HG02759 (cell line): ENCODE measurements at regions not wholly inside any gene's neighbourhood (a gene's known extent, or its start where the extent isn't known, plus 50 kb on each side); places are given as distances from the start of the nearest gene placed in this dataset.

Source experiments
- ATAC-seq: cut with Tn5 transposase; IDR thresholded peaks from one replicate; pipeline ENCODE4 v1.9.1; 2021; ENCODE audit warnings: mild to moderate bottlenecking, moderate library complexity; ENCODE audit not compliant: unreplicated experiment

DNA sequence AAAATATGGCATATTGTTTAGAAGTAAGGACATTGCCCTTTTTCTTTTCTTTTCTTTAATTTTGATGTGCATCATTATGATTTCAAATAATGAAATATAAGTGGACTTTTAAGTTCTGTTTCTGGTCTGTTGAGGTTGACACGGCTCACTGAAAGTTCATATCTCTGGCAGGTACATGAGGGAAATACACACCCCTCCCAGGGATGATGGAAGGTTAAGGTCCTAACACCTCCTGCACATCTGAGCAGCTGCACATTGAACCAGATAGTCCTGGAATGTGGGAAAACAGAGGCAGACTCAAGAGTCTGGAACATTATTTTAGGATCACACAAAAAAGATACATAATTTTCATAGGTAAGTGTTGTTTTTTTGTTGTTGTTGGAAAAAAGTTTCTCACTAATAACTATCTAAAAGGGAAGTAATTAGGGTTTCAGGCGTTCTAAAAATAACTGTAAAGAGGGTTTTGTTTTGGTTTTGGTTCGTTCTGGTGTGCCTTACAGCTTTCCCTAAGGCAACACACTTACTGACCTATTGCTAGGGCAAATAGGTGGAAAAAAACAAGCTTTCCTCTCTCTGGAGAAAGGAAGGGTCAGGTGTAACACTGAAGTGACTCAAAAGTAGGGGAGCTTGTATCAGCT is 201.2 kb upstream of the PRKCQ start:
- ATAC-seq = no peak

DNA sequence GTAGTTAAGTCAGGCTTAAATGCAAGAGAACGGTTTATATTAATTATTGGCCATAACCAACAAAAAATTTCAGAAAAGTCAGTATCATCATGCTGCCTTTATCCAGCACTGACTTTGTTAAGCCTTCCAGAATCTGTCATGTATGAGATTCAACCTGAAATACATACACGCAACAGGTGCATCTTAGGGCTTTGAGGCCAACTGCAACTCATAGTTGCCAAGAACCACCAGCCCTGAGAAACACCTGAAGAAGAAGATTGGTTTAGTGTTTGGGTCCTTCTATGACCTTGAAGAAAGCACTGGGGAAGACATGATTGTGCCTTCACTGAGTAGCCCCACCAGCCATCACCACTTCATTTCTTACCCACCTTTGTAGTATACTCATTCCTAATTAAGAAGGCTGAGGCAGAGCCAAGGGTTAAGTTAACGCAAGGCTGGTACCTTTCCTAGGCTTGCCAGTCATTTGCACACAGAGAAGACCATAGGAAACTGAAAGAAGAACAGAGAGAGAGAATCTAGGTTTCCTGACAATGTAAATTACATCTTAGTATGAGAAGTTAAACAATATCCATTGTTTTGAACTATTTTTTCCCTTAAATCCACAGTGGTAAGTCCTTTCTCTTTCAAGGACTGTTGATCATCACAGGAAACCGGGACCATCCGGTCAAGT is 200.1 kb upstream of the PRKCQ start:
- no peak for ATAC-seq

DNA sequence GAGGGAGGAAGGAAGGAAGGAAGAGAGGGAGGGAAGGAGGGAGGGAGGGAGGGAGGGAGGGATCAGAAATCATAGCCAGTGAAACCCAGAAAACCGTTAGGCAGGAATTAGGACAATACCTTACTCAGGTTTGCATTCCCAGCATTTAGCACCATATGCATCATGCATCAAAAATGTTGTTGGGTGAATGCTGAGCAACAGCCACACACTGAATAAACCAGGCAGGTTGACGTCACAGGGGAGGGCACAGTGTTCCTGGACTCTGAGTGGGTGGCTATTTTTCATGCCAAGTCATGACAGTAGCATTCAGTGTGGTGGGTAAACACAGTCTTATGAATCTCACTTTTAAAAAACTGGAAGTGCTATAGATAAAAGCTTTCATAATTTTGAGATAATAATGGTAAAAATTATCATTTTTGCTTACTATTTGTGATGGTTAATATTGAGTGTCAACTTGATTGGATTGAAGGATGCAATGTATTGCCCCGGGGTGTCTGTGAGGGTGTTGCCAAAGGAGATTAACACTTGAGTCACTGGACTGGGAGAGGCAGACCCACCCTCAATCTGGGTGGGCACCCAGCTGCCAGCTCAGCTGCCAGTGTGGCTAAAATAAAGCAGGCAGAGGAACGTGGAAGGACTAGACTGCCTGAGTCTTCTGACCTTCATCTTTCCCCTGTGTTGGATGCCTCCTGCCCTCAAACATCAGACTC is 199.1 kb upstream of the PRKCQ start:
- ATAC-seq = no peak

DNA sequence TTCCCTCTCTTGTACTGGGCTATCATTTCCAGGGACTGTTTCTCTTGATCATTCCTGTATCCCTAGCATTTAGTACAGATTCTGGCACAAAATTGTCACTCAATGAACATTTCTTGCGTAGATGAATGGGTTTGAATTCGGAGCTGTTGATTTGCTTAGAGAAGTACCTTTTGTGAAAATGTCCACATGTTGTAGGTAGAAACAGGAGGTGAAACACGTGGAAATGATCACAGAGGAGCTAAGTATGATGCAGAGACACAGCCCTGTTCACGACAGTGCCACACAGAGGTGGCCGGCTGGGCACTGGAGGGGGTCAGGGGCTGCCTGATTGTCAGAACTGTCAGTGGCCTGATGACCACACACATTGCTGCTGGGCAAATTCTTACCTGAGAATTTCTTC is 196.1 kb upstream of the PRKCQ start:
- ATAC-seq = no peak

DNA sequence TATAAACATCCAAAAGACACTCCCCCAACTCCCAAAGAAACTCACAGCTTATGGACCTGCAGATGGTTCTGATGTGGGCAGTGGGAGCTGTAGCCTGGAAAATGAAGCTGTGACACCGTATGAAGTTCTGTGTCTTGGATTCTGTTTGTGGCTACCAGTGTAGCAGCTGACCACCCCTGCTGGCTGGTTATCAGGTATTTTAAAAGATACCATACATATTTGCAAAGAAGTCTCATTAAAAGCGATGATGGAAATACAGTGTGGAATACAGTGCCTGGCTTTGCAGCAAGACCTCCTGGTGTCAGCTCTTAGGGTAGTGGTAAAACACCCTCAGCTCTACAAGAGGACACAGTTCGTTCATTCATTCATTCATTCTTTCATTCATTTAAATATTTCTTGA is 194.3 kb upstream of the PRKCQ start:
- ATAC-seq = no peak

DNA sequence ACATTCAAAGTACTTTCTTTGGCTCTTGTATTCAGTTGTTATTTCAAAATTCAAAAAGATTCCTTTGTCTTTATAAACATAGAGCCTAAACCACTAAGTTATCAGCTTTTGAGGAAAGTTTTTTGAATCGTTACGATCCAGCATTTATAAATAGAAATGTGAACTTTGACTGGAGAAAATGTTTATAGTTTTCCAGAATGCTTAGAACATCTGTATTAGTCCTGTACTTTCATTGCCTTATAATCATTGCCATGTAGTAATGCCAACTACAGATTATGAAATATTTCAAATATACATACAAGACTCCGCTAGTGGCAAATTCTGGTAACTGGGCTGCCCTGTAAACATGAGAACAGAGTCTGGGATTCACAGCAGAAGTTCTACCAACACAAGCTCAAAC is 191.3 kb upstream of the PRKCQ start:
- no peak for ATAC-seq

DNA sequence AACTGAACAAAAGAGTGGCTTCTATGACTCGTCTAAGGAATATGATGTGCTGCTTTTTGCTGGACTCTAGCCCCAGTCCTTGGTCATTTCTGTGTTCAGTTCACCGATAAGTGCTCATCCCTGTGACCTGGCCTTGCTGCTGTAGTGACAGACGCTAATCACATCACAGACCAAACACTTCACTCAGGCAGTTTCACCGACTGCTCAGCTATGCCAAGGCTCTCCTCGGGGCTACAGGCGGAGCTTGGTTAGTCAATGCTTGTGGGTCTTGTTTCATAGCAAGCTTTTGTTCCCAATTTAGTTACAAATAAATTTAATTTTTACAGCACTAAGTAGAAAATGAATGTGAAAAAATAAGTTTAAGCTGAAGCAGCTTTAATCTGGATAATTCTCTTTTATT is 190.8 kb upstream of the PRKCQ start:
- ATAC-seq = no peak

DNA sequence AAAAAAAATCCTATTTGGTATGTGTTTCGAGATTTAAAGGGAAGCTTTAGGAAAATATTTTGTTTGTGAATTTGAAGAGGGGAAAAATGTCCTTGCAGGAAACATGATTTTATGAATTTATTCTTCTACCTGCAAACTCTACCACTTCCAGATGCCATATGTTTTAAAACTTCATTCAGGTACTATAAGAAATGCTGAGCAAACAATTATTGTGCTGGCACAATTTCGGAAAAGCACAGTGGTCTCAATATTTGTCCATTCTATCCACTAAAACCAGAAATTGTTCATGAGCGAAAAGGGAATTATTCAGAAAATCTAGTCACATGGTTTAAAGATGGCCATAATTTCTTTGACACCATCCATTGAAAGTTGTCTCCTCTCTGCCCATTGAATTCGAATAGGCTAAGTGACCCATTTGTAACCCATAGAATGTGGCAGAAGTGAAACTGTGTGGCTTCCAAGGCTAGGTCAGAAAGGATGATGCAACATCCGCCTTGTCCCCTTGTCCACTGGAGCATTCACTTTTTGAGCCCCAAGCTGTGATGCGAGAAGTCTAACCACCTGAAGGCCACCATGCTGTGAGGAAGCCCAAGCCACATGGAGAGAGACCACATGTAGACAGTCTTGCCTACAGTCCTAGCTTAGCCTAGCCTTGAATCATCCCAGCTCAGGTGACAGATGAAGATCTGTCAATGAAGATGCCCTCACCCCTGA is 189.8 kb upstream of the PRKCQ start:
- no peak for ATAC-seq

DNA sequence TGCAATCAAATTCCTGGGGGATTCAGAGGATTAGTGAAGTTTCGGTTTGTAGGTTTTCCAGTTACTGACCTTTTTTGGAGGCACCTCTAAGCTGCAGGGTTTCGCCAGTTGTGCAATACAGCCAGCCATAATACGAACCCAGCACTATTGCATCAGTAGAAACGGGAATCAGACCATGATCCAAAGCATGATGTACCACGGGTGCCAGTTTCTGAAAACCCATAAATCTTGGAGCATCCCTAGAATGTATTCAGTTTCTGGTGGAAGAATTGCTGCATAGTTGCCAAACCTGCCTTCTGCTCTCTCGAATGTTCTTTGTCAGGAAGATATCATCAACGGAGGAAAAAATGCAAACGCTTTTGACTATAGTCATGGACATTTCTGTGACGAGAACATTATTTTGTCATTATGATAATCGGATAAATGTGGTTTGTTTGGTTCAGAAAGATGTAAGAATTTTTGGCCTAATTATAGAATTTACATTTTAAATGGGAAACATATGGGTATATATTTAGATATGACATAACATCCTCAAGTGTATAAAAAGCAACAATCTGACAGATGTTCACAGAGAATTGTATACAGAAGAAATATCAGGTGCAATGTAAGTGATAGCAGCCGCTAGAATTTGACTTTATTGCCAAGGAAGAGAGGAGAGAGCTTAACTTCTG is 186.2 kb upstream of the PRKCQ start:
- ATAC-seq = no peak

DNA sequence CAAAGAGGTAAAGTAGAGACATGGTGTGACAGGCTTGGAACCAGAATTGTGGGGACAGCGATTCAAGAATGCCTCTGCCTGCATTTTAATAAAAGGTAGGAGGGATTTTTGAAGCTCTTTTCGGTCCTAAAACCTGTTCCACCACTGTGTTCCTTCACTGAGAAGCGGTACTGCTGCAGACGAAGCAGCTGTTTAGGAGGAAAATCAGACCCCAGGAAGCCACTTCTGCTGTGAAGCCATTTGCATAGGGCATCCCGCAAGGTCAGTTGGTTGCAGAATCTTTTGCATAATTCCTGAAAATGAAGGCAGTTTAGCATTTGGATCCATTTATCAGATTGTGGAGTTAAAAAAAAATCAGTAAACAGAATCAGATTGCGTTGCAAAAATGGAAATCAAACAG is 183.3 kb upstream of the PRKCQ start:
- ATAC-seq = no peak

DNA sequence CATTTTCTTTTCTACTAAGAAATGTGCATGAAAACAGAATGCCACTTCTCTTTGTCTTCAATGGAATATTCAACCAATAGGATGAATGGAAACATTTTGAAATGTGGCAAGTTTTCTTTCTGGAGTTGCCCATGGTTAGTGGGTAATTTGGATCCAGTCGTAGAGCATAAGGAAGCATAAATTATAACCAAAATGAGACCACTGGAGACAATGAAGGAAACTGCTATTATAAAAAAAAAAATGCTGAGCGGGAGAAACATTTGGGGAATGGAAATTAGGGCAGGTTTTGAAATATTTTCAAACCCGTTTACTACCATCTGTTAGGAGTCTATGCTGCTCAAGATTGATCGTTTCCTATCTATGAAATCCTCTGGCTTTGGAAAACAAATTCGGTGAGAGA is 182.9 kb upstream of the PRKCQ start:
- no peak for ATAC-seq

DNA sequence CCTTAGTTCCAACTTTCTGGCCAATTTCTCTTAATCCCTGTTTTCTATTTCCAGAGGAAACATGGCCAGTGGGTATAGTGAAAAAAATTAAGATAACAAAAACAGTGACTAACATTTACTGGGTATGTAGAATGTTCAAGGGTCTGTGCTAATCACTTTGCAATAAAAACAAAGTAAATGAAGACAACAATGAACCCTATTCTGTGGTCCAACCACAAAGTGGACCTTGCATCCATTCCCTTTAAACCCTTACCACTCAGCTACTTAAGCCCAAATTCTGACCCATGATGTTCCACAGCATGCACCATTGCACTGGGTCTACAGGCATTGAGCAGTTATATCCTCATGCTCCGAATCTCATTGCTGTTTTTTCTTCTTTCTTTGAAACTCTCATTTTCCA is 179.9 kb upstream of the PRKCQ start:
- ATAC-seq = no peak

DNA sequence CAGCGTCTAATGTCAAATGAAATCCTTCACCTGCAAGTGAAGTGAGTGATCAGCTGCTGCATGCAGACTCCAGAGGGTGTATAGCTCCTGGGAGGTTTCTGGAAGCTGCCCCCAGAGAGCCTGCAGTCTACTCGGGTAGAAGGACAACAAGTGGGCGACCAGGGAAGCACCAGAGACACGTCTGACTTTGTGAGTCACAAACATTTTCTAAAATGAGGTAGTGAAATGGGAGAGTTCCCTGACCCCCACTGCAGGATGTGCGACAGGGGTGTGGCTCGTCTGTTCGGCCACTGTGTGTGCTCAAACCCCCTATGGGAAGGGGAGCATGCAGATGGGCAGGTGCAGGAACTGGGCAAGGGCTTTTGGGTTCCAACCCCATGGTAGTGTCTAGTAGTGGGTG is 177.1 kb upstream of the PRKCQ start:
- ATAC-seq = no peak

DNA sequence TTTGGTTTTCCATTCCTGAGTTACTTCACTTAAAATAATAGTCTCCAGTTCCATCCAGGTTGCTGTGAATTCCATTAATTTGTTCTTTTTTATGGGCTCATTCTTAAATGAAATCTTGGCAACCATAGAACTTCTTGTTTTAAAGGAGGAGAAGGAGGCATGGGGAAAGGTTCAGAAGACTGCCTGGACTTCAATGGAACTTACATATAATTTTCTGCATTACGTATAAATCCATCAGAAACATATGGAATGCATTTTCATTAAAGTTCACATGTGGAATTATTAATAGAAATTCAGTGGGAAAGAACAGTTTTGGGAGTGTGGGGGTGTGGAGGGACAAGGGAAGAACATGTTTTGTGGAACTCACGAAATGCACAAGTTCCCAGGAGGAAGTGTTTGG is 176.6 kb upstream of the PRKCQ start:
- no peak for ATAC-seq

DNA sequence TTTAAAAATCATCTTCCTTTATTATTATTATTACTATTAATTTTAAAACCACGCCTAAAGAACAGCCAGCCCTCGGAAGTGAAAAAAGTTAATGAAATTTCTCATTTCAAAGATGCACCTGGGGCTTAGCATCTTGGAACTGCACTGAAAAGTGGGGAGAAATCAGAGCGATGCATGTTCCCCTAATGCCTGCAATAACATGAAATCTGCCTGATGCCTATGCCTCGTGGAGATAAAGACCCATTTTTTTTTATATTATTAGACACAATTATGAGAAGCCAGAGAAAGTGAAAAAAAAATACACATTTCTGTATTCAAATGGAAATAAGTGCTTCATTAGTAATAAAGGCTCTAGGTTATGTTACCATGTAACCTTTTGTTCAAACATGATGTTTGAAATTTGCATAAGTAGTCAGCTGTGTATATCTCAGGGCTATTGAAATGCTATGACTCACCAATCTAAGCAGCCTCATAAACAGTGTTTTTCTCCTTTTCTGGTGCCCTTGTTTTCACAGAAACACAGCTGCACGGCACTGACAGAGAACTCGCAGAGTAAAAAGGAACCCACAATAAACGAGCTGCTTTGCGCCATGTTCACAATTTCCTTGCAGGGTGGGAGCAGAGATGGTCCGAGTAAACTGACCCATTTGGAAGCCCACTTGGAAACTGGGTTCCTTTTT is 175.8 kb upstream of the PRKCQ start:
- no peak for ATAC-seq

DNA sequence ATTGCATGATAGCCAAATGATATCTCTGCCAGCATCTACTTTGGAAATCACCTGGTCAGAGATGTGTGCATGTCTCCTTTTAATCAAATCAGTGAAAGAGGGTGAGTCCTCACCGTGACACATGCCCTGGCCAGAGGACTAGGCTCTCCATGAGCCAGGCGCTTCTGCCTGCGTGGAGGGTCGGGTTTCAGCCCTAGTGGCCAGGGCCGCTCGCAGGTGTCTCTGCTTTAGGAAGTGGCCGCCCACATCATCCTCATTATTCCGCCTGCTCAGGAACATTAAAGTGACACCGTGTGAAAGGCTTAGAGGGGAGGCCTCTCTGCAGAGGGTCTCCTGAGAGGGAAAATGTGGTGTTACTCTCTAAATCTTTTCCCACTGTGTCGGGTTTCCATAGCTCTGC is 173.6 kb upstream of the PRKCQ start:
- no peak for ATAC-seq

DNA sequence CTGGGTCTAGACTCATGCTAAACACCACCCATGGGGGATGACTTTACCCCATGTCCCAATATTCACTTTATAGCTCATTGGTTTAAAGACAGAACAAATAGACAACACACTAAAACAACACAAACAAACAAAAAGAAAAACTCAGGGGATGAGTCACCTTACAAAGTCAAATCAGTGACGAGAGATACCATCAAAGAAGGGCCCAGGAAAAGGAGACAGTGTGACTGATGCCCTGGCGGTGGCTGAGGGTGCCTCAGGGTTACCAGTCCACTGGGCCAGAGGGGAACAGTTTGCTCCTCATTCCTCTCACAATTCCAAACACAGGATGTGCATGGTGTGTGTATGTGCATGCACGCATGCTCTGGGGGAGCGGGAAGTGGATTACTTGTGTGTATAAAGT is 171.3 kb upstream of the PRKCQ start:
- ATAC-seq = no peak

DNA sequence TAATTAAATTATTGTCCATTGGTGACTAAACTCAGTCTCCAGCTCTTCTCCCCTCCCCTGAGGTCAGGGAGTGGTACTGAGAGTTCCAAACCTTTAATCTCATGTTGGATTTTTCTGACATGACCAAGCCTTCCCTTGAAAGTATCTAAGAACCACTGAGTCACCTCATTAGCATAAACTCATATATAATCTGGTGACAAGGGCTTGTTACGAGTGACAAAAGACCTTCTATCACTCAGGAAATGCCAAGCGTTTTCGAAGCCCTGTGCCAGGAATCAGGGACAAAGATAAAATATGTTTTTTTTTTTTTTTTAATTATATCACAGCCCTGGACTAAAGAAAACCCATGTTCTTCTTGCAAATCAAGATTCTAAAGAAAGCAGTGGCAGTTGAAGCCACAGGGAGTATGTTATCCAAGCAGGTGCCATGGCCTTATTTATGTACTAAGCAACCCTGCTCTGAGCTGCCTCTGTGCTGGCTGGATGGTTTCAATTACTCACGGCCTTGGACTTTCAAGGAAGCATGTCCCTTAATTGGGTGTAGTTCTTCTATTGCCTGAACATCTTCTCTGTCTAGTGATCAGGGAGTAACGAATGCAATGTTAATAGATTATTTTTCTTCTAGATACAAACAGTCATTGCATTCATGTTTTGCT is 169.0 kb upstream of the PRKCQ start:
- ATAC-seq = no peak

DNA sequence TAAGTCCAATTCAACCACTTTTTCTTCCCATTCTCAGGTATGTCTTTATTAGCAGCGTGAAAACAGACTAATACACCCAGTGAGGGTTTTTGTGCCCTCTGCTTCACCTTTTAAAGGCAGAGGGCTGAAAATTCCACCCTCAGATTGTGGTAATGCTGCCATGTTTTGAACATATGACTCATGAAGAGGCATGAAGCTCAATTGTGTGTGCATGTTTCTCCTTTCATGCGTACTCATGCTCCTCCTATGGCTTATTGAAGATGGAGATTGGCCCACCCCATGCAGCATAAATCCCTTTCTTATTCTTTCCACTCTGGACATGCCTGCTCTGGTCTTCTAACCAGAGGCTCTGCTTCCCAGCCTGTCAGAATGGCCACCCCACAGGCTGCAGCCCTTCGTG is 168.0 kb upstream of the PRKCQ start:
- ATAC-seq = no peak

DNA sequence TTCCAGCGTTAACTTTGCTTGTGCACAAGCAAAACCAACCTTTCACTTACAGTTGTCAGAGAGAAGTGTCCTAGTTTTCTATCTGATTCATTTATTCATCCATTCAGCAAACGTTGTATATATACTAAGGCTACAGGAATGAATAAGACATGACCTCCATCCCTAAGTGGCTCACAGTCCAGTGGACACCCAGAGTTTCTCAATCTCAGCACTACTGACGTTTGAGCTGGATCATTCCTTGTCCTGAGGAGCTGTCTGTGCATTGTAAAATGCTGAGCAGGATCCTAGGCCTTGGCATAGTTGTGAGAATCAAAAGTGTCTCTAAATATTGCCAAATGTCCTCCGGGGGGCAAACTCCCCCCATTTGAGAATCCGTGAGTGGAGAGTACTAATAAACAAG is 166.7 kb upstream of the PRKCQ start:
- no peak for ATAC-seq
